Keratinocyte (primary cell): ENCODE measurements at regions not wholly inside any gene's neighbourhood (a gene's known extent, or its start where the extent isn't known, plus 50 kb on each side); places are given as distances from the start of the nearest gene placed in this dataset.

ENCODE experiments used
- DNase-seq: peaks from one replicate; pipeline ENCODE4 v3.0.0-alpha.2; 2011; ENCODE audit warnings: low read depth, missing footprints, low spot score
- FAIRE-seq: peaks from 2 replicates; lab custom pipeline; 2011; peaks lifted over from hg19 to GRCh38; lab: Jason Lieb, UNC
- H2AFZ ChIP-seq: 2 replicates; pipeline ENCODE4 v1.6.0; 2012; ENCODE audit warnings: low read length, control low read depth, inconsistent platforms; ENCODE audit not compliant: control insufficient read depth
- H3K27ac ChIP-seq: 2 replicates; pipeline ENCODE4 v1.5.1; 2011; ENCODE audit warnings: low read length; ENCODE audit not compliant: control insufficient read depth, insufficient read depth
- H3K27me3 ChIP-seq: 3 replicates; pipeline ENCODE4 v1.6.0; 2011; ENCODE audit warnings: low read length; ENCODE audit not compliant: control insufficient read depth, insufficient read depth; ENCODE audit errors: extremely low read depth
- H3K36me3 ChIP-seq, 2 experiments: 2 replicates in 1 of 2; 3 replicates in 1 of 2; pipeline ENCODE4 v1.5.1; 2011; ENCODE audit warnings: low read length in 2 of 2, mild to moderate bottlenecking in 1 of 2; ENCODE audit not compliant: control insufficient read depth in 2 of 2, insufficient read depth in 2 of 2; ENCODE audit errors: extremely low read depth in 1 of 2
- H3K4me1 ChIP-seq: 3 replicates; pipeline ENCODE4 v1.5.1; 2011; ENCODE audit warnings: low read length; ENCODE audit not compliant: control insufficient read depth, insufficient read depth; ENCODE audit errors: extremely low read depth
- H3K4me2 ChIP-seq: 3 replicates; pipeline ENCODE4 v1.6.0; 2011; ENCODE audit warnings: low read depth, low read length; ENCODE audit not compliant: control insufficient read depth, insufficient read depth; ENCODE audit errors: extremely low read depth
- H3K4me3 ChIP-seq, 3 experiments: fragments of 200-600 bp in 1 of 3; sonication (generic) in 1 of 3; 2 replicates in 2 of 3; 3 replicates in 1 of 3; pipeline ENCODE4 v1.5.1; 2011 to 2016; ENCODE audit warnings: low read length in 3 of 3, mild to moderate bottlenecking in 3 of 3, control low read depth in 2 of 3, inconsistent platforms in 1 of 3, low read depth in 1 of 3, mixed read lengths in 1 of 3, mixed run types in 1 of 3, moderate library complexity in 1 of 3; ENCODE audit not compliant: control insufficient read depth in 2 of 3, insufficient read depth in 2 of 3; ENCODE audit errors: extremely low read depth in 1 of 3
- H3K79me2 ChIP-seq: 2 replicates; pipeline ENCODE4 v1.6.0; 2012; ENCODE audit warnings: low read length; ENCODE audit not compliant: control insufficient read depth, insufficient read depth
- H3K9ac ChIP-seq: 3 replicates; pipeline ENCODE4 v1.6.0; 2011; ENCODE audit warnings: low read length; ENCODE audit not compliant: control insufficient read depth, insufficient read depth; ENCODE audit errors: extremely low read depth
- H3K9me1 ChIP-seq: 3 replicates; pipeline ENCODE4 v1.6.0; 2011; ENCODE audit warnings: low read length; ENCODE audit not compliant: control insufficient read depth, insufficient read depth; ENCODE audit errors: extremely low read depth
- H3K9me3 ChIP-seq: 2 replicates; pipeline ENCODE4 v1.5.1; 2012; ENCODE audit warnings: low read depth, low read length; ENCODE audit not compliant: control insufficient read depth
- H4K20me1 ChIP-seq: 3 replicates; pipeline ENCODE4 v1.6.0; 2011; ENCODE audit warnings: low read length; ENCODE audit not compliant: control insufficient read depth, insufficient read depth; ENCODE audit errors: extremely low read depth
- CTCF ChIP-seq, 3 experiments: IDR thresholded peaks in 1 of 3; conservative IDR thresholded peaks in 1 of 3; optimal IDR thresholded peaks in 1 of 3; 2 replicates in 2 of 3; 3 replicates in 1 of 3; pipeline versions ENCODE3 to v1.5.1; 2011; ENCODE audit warnings: low read length in 3 of 3, mild to moderate bottlenecking in 3 of 3, moderate library complexity in 2 of 3, control low read depth in 1 of 3, inconsistent platforms in 1 of 3; ENCODE audit not compliant: insufficient read depth in 2 of 3; ENCODE audit errors: extremely low read depth in 1 of 3
- EZH2 ChIP-seq: IDR thresholded peaks from one replicate; pipeline ENCODE4 v1.6.1; 2012; ENCODE audit warnings: inconsistent platforms, mild to moderate bottlenecking, low read length, moderate library complexity
- dilution Hi-C: fragments of 300-500 bp; cut with MboI; formaldehyde crosslinking; loops from one replicate; pipeline ENCODE4 v1.7.0; 2020; ENCODE audit warnings: low sequenced_read_pairs; ENCODE audit not compliant: extremely low pct_ligation_motif_present

GRCh38 chr21:20266441-20266710, 731.8 kb upstream of the NCAM2 start:
- Histone ChIP-seq H3K9me3 (no peaks in the 10 kb centered on the region), H3K27me3 (no peaks in the 10 kb centered on the region), H3K36me3 (no peaks in the 10 kb centered on the region), H3K4me1 (no peaks in the 10 kb centered on the region), H3K4me2 (no peak overlapping the region), H4K20me1 (no peaks in the 10 kb centered on the region), H3K79me2 (no peaks in the 10 kb centered on the region), H3K9ac (no peak overlapping the region), H2AFZ (no peak overlapping the region), H3K9me1 (no peaks in the 10 kb centered on the region), H3K4me3 (no peak overlapping the region), H3K27ac (no peak overlapping the region)
- dilution Hi-C loops, result no loop called here
- no peak for TF ChIP-seq CTCF (optimal IDR thresholded peaks at IDR 0.05 in 1 of 3, IDR thresholded peaks at IDR 0.05 in 1 of 3, conservative IDR thresholded peaks at IDR 0.05 in 1 of 3; ENCODE audit: extremely low read depth in 1 of 3, insufficient read depth in 2 of 3, low read length in 3 of 3)
- TF ChIP-seq EZH2, result no peak
- FAIRE-seq, result no peak
- no peak for DNase-seq

- Histone ChIP-seq H3K9me1 (no peaks in the 10 kb centered on the region), H3K27ac (no peak overlapping the region), H3K4me1 (peaks cover 6% of the 10 kb centered on the region), H2AFZ (no peak overlapping the region), H3K79me2 (no peaks in the 10 kb centered on the region), H3K36me3 (no peaks in the 10 kb centered on the region), H3K4me3 (no peak overlapping the region), H3K27me3 (no peaks in the 10 kb centered on the region), H3K9me3 (no peaks in the 10 kb centered on the region), H3K4me2 (no peak overlapping the region), H3K9ac (no peak overlapping the region), H4K20me1 (no peaks in the 10 kb centered on the region)
- FAIRE-seq, result no peak
- dilution Hi-C loops, result no loop called here
- TF ChIP-seq EZH2, result no peak
- TF ChIP-seq CTCF (optimal IDR thresholded peaks at IDR 0.05 in 1 of 3, IDR thresholded peaks at IDR 0.05 in 1 of 3, conservative IDR thresholded peaks at IDR 0.05 in 1 of 3; ENCODE audit: extremely low read depth in 1 of 3, insufficient read depth in 2 of 3, low read length in 3 of 3), result no peak
- no peak for DNase-seq
These were observed 727.7 kb upstream of the NCAM2 start for GRCh38 chr21:20270365-20271055.
